ENCODE measurements at regions not wholly inside any gene's neighbourhood (a gene's known extent, or its start where the extent isn't known, plus 50 kb on each side); places are given as distances from the start of the nearest gene placed in this dataset.
"Not testable (repeated sequence)": the region's sequence is repeated elsewhere in the genome, so short reads cannot be mapped to it uniquely, and the experiment has no call there.

DNA sequence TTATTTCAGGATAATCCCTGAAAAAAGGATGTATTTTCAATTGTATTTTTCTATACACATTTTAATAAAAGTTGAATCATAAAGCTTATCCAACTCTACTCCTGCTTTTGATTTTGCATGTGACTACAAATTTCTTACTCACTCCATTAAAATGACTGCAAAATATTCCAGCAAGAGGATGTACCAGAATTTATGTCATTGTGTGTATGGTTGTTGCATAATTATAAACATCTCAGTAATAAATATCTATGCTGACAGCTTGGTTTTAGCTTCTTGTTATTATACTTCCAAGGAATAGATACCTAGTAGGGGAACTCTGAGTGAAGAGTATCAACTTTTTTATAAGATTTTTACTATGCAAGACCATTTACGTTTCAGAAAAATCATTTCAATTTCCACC is 463.2 kb upstream of the RUNX1 start:
- H3K27ac Mint-ChIP-seq, result no peak overlapping the region
- H3K4me1 Mint-ChIP-seq (ENCODE audit: low read depth), result peaks cover 26% of the 10 kb centered on the region
- no peak overlapping the region for H3K4me3 Mint-ChIP-seq
- H3K9me3 Mint-ChIP-seq, result peaks cover 4% of the 10 kb centered on the region
- peaks cover 6% of the 10 kb centered on the region for H3K27me3 Mint-ChIP-seq
- H3K36me3 Mint-ChIP-seq (ENCODE audit: low read depth), result no peaks in the 10 kb centered on the region

GRCh38 chr21:35511696-35512162 is 462.6 kb upstream of the RUNX1 start:
- H3K27me3 Mint-ChIP-seq, result peaks cover 6% of the 10 kb centered on the region
- H3K4me1 Mint-ChIP-seq (ENCODE audit: low read depth), result peaks cover 26% of the 10 kb centered on the region
- peaks cover 4% of the 10 kb centered on the region for H3K9me3 Mint-ChIP-seq
- no peak overlapping the region for H3K4me3 Mint-ChIP-seq
- H3K27ac Mint-ChIP-seq, result peak overlapping the region; percentile 14
- no peaks in the 10 kb centered on the region for H3K36me3 Mint-ChIP-seq (ENCODE audit: low read depth)

GRCh38 chr21:35510957-35511695 is 462.0 kb upstream of the RUNX1 start:
- H3K9me3 Mint-ChIP-seq, result peaks cover 4% of the 10 kb centered on the region
- H3K27me3 Mint-ChIP-seq, result peaks cover 6% of the 10 kb centered on the region
- H3K36me3 Mint-ChIP-seq (ENCODE audit: low read depth), result no peaks in the 10 kb centered on the region
- peak overlapping the region; percentile 71 for H3K27ac Mint-ChIP-seq
- no peak overlapping the region for H3K4me3 Mint-ChIP-seq
- peaks cover 26% of the 10 kb centered on the region for H3K4me1 Mint-ChIP-seq (ENCODE audit: low read depth)

DNA sequence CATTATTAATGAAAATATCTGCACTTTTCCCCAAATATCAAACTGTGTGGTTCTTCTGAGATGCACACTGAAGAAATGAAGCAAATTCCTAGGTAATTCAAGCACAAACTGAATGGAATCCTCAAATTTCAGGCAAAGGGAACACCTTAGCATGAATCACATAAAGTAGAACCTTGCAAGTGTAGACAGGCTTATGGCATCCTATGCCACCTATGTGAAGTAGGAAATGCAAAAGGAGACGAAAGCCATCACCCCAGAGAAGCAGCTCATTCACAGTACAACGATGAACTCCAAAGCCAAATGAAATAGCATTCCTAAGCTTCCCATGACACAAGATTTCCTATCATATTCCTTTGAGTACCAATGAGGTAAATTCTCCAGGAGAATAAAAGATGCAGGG is 461.2 kb upstream of the RUNX1 start:
- H3K4me1 Mint-ChIP-seq (ENCODE audit: low read depth), result peaks cover 29% of the 10 kb centered on the region
- H3K27ac Mint-ChIP-seq, result no peak overlapping the region
- H3K9me3 Mint-ChIP-seq, result peaks cover under 1% of the 10 kb centered on the region
- H3K27me3 Mint-ChIP-seq, result peaks cover 6% of the 10 kb centered on the region
- H3K36me3 Mint-ChIP-seq (ENCODE audit: low read depth), result no peaks in the 10 kb centered on the region
- H3K4me3 Mint-ChIP-seq, result no peak overlapping the region

DNA sequence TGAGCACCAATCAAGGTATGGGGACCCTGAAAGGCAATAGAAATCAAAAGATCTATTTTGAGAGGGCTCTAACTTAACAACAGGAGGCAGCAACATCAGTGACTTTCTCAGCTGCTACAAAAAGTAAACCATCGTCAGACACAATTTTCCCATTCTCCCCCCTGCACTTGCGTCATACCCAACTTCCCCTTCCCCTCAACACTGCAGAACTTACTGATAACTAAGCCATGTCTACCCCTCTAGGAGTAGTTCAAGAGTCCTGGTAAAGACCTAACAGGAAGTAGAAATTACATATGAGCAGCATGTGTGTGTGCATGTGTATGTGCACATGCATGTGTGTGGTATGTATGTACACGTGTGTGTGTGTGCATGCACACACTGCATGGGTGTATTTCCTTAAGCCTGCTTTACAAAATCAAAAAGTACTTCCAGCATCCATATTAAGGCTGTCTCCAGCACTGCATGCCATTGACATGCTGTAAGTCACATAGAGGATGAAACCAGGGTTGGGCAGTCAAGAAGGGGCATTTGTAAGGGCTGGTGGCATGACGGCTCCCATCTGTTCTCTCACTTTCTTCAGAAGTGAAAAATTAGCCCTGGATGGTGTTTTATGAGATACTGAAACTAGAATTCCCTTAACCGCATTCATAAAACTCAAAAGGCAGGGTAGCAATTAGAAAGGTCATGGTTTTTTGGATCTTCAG is 460.1 kb upstream of the RUNX1 start:
- peaks cover 6% of the 10 kb centered on the region for H3K27me3 Mint-ChIP-seq
- H3K4me1 Mint-ChIP-seq (ENCODE audit: low read depth), result peaks cover 40% of the 10 kb centered on the region
- no peak overlapping the region for H3K4me3 Mint-ChIP-seq
- H3K27ac Mint-ChIP-seq, result no peak overlapping the region
- no peaks in the 10 kb centered on the region for H3K9me3 Mint-ChIP-seq
- H3K36me3 Mint-ChIP-seq (ENCODE audit: low read depth), result no peaks in the 10 kb centered on the region

DNA sequence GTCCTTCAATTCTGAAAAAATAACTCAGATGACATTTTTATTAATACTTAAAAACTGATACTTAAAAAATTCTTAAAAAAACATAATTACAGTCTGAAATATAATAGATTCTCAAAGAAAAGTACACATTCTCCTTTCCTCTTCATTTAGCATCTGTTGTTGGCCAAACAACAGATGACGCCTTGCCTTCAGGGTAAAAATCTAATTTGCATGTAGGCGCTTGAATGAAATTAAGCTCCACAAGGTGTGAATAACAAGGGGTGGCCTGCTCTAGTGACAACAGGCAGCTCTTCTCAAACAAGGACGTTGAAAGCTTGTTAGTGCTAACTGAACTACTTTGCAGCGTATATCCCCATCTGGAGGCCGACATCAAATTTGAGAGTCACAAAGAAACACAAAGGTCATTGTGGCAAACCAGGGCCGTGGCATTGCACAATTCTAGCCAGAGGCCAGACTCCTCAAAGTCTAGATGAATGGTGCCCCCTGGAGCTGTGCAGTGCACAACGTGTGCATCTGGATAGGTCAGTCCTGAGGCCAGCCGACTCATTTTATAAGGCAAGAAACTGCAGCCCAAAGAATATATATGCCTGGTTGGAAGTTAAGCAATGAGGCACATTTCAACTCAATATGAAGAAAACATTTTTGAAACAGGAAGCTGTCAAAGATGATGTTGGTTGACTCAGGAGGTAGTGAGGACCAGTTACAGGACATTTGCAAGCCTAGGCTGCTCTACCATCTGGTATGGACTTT is 459.2 kb upstream of the RUNX1 start:
- Mint-ChIP-seq H3K36me3 (ENCODE audit: low read depth) (no peaks in the 10 kb centered on the region), H3K4me3 (no peak overlapping the region), H3K27ac (no peak overlapping the region), H3K9me3 (no peaks in the 10 kb centered on the region), H3K27me3 (no peaks in the 10 kb centered on the region), H3K4me1 (ENCODE audit: low read depth) (peaks cover 48% of the 10 kb centered on the region)

DNA sequence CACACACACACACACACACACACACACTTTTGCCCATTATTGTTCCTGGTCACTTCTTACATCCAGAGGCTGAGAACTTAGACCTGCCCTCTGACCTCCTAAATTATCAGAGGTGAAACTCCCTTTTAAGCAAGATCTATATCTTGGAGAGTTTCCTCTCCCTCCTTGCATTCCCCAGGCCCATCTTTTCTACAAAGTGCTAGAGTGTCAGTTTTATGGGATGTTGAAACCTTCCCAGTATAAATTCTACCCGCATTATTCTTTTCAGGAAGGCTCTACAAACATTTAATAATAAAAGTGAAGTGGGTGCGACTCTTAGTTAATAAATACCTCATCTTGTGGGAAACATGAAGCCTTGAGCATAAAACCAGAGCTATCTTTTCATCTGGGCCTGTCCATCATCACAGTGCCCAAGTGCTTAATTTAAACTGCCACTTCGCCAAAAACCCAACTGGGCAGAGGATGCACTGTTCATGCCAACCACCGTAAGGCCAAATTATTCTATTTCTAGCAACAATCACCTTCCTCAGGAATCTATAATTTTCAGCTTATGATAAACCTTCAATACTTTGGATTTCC is 458.2 kb upstream of the RUNX1 start:
- Mint-ChIP-seq H3K27ac (no peak overlapping the region), H3K36me3 (ENCODE audit: low read depth) (no peaks in the 10 kb centered on the region), H3K27me3 (no peaks in the 10 kb centered on the region), H3K4me1 (ENCODE audit: low read depth) (peaks cover 54% of the 10 kb centered on the region), H3K9me3 (no peaks in the 10 kb centered on the region), H3K4me3 (no peak overlapping the region)

DNA sequence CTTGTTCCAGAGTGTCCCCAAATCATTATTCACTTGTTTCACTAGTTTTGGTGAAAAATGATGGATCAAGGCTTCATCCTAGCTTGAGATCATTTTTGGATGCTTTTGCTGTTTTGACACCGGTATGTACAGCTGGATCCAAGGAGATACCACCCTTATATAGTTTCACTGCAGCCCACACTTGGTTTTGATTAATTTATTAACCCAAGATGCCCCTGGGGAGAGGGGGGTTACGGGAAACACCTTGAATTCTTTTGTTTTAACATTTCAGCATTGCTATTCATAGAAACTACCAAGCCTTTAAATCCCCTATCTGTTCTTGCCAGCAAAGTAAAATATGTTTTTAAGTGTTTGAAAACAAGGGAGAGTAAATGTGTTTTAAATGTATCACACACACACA is 457.7 kb upstream of the RUNX1 start:
- H3K9me3 Mint-ChIP-seq, result no peaks in the 10 kb centered on the region
- no peak overlapping the region for H3K27ac Mint-ChIP-seq
- no peaks in the 10 kb centered on the region for H3K36me3 Mint-ChIP-seq (ENCODE audit: low read depth)
- H3K4me3 Mint-ChIP-seq, result no peak overlapping the region
- no peaks in the 10 kb centered on the region for H3K27me3 Mint-ChIP-seq
- peaks cover 51% of the 10 kb centered on the region for H3K4me1 Mint-ChIP-seq (ENCODE audit: low read depth)

DNA sequence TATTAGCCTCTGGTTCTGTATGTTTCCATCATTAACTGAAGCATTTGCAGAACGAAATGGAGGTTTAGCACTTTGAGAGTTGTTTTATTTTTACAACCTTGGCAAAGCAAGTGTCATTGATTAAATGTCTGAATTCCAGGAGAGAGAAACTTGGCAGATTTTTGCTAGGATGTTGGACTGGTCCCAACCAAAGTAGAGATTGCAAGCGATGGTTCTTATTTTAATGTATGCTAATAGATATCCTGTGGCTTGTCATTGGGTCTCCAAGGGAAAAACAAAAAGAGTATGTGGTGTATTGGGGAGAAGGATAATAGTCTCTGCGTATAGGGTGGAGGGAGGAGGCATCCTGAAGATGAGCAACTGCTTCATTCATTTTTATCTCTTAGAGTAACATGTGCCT is 457.2 kb upstream of the RUNX1 start:
- Mint-ChIP-seq H3K4me3 (no peak overlapping the region), H3K36me3 (ENCODE audit: low read depth) (no peaks in the 10 kb centered on the region), H3K9me3 (no peaks in the 10 kb centered on the region), H3K4me1 (ENCODE audit: low read depth) (peaks cover 47% of the 10 kb centered on the region), H3K27ac (no peak overlapping the region), H3K27me3 (no peaks in the 10 kb centered on the region)

DNA sequence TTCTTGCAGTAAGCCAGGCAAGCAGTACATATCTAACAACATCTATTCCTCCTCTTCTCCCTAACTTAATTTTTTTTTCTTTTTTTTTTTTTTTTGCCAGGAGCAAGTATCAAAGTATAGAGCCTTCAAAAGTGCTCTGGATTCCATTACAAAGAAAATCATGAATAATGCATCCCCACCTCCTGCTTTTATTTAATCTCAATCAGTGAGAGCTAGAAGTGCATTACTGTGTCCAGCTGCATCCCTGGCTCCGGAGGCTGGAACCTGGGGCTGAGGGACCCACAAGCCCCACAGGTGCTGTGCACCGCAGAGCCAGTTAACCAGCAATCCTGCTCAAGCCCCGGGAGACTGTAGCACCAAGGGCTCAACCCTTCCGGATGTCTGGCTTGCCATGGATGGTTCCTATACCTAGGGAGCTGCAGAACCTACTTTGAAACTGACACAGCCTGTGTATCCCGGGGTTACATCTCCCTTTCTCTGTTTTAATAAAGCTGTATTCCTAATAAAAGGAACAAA is 455.9 kb upstream of the RUNX1 start:
- Mint-ChIP-seq H3K27ac (no peak overlapping the region), H3K27me3 (no peaks in the 10 kb centered on the region), H3K36me3 (ENCODE audit: low read depth) (no peaks in the 10 kb centered on the region), H3K9me3 (peaks cover 3% of the 10 kb centered on the region), H3K4me3 (no peak overlapping the region), H3K4me1 (ENCODE audit: low read depth) (peaks cover 39% of the 10 kb centered on the region)

- H3K36me3 Mint-ChIP-seq (ENCODE audit: low read depth), result no peaks in the 10 kb centered on the region
- no peak overlapping the region for H3K27ac Mint-ChIP-seq
- H3K4me1 Mint-ChIP-seq (ENCODE audit: low read depth), result peaks cover 39% of the 10 kb centered on the region
- H3K9me3 Mint-ChIP-seq, result peaks cover 7% of the 10 kb centered on the region
- H3K4me3 Mint-ChIP-seq, result no peak overlapping the region
- peaks cover 3% of the 10 kb centered on the region for H3K27me3 Mint-ChIP-seq
Observed at GRCh38 chr21:35504277-35504676, 455.2 kb upstream of the RUNX1 start.

DNA sequence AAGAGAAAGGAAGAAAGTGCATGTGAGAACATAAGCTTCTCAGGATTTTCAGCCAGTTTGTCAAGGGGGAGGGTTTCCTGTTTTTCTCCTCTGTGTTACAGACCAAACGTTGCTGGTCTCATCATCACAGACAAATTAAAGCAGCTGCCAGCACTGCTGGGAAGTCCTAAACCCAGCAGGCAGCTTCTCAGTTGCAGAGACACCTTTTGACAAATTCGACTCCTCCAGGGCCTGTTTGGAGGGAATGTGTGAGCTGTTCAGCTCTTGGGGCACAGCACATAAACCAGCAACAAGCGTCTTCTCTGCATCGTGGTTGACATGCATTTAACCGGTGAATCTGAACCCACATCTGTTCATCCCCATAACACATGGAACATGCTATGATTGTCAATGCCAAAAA is 454.6 kb upstream of the RUNX1 start:
- Mint-ChIP-seq H3K4me1 (ENCODE audit: low read depth) (peaks cover 34% of the 10 kb centered on the region), H3K27ac (no peak overlapping the region), H3K4me3 (peak overlapping the region; percentile 14), H3K36me3 (ENCODE audit: low read depth) (no peaks in the 10 kb centered on the region), H3K9me3 (peaks cover 7% of the 10 kb centered on the region), H3K27me3 (peaks cover 3% of the 10 kb centered on the region)

DNA sequence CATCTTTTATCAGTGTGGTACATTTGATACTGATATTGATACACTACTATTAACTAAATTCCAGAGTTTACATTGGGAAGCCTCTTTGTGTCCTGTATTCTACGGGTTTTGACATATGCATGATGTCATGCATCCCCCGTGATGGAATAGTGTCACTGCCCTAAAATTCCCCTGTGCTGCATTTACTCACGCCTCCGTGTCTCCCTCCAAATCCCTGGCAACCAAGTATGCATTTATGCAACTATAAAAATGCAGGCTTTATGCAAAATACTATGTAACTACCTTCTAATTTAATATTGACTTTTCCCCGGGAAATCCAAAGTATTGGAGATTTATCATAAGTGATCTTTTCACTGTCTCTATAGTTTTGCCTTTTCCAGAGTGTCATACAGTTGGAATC is 453.7 kb upstream of the RUNX1 start:
- Mint-ChIP-seq H3K9me3 (peaks cover 7% of the 10 kb centered on the region), H3K4me1 (ENCODE audit: low read depth) (peaks cover 28% of the 10 kb centered on the region), H3K4me3 (no peak overlapping the region), H3K27me3 (peaks cover 3% of the 10 kb centered on the region), H3K36me3 (ENCODE audit: low read depth) (no peaks in the 10 kb centered on the region), H3K27ac (no peak overlapping the region)

DNA sequence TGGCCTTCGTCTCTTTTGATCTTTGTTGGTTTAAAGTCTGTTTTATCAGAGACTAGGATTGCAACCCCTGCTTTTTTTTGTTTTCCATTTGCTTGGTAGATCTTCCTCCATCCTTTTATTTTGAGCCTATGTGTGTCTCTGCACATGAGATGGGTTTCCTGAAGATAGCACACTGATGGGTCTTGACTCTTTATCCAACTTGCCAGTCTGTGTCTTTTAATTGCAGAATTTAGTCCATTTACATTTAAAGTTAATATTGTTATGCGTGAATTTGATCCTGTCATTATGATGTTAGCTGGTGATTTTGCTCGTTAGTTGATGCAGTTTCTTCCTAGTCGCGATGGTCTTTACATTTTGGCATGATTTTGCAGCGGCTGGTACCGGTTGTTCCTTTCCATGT is 448.4 kb upstream of the RUNX1 start:
- not testable (repeated sequence) for H3K4me1 Mint-ChIP-seq (ENCODE audit: low read depth); H3K27ac Mint-ChIP-seq; H3K9me3 Mint-ChIP-seq; H3K36me3 Mint-ChIP-seq (ENCODE audit: low read depth); H3K27me3 Mint-ChIP-seq; H3K4me3 Mint-ChIP-seq
